ENCODE measurements at regions not wholly inside any gene's neighbourhood (a gene's known extent, or its start where the extent isn't known, plus 50 kb on each side); places are given as distances from the start of the nearest gene placed in this dataset.

DNA sequence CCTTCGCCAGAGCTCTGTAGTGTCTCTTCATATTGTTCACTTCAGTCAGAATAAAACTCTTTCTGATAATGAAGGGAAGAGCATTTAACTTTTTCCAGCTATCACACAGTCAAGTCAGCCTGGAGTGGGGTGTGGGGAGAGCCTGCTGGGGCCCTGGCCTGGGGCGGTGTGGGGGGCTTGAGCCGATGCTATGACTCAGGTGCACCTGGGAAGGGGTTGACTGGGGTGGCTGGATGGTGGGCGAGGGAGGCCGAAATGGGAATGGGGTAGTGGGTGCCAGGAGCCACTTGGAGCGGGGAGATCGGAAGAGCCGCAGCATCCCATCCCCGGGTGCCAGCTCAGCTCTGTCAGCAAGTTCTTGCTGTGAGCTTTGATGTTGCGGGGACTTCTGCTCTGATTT is 100.9 kb downstream of the NXPE2 start:
- H3K4me1 ChIP-seq (ENCODE audit: low read length), result peaks cover 13% of the 10 kb centered on the region

DNA sequence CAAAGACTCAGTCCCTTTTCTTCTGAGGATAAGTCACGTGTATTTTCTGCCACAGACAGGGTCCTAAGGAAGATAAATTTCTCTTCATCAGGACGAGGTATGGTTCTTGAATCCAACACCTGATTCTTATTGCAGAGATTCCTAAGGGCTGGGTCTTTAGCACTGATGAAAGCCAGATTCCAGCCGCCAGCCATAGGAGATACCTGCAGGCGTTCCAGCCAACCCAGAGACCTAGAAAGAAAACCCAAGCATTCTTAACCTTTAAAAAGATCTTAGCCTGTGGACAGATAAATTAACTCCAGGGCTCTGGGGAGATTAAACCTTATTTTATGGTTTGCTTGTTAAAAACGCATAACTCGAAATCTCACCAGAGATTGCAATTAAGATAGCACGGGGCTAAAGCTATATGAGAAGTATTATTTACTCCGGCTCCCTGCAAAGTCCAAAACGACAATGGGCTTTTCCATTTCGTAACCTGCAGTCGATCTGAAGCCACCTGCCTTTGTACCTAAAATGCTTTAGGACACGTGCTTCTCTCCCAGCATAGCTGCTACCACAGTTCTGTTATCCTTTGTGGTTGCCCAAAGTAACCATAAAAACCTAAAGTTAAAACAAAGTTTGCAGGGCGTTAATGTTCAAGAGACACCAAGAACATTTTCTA is 104.5 kb downstream of the NXPE2 start:
- Histone ChIP-seq H3K9ac (ENCODE audit: low read length) (no peak overlapping the region), H3K4me2 (ENCODE audit: low read length) (no peak overlapping the region), H3K79me2 (ENCODE audit: low read length) (no peaks in the 10 kb centered on the region), H3K27me3 (ENCODE audit: low read depth, low read length) (peaks cover 5% of the 10 kb centered on the region; the same call in 1 of the 2 replicates), H4K20me1 (ENCODE audit: insufficient read depth, low read length) (no peaks in the 10 kb centered on the region), H3K4me3 (ENCODE audit: low read length) (no peak overlapping the region), H3K27ac (ENCODE audit: low read length) (no peak overlapping the region), H3K4me1 (ENCODE audit: low read length) (peaks cover 5% of the 10 kb centered on the region; the same call in 1 of the 2 replicates), H3K9me3 (ENCODE audit: insufficient read depth, low read length) (no peaks in the 10 kb centered on the region), H3K36me3 (replicated peaks; ENCODE audit: low read depth, low read length) (no peaks in the 10 kb centered on the region), H2AFZ (ENCODE audit: low read depth, low read length) (no peak overlapping the region)
- TF ChIP-seq EZH2phosphoT487 (IDR thresholded peaks at IDR 0.05; ENCODE audit: low read depth), result no peak
- TF ChIP-seq, protein P1, sequence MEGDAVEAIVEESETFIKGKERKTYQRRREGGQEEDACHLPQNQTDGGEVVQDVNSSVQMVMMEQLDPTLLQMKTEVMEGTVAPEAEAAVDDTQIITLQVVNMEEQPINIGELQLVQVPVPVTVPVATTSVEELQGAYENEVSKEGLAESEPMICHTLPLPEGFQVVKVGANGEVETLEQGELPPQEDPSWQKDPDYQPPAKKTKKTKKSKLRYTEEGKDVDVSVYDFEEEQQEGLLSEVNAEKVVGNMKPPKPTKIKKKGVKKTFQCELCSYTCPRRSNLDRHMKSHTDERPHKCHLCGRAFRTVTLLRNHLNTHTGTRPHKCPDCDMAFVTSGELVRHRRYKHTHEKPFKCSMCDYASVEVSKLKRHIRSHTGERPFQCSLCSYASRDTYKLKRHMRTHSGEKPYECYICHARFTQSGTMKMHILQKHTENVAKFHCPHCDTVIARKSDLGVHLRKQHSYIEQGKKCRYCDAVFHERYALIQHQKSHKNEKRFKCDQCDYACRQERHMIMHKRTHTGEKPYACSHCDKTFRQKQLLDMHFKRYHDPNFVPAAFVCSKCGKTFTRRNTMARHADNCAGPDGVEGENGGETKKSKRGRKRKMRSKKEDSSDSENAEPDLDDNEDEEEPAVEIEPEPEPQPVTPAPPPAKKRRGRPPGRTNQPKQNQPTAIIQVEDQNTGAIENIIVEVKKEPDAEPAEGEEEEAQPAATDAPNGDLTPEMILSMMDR (IDR thresholded peaks at IDR 0.05; ENCODE audit: low read depth, low read length), result no peak

More for the DNA sequence above, 100.9 kb downstream of the NXPE2 start:
- H3K9me3 ChIP-seq (ENCODE audit: insufficient read depth, low read length), result no peaks in the 10 kb centered on the region
- no peaks in the 10 kb centered on the region for H3K79me2 ChIP-seq (ENCODE audit: low read length)
- peaks cover 16% of the 10 kb centered on the region for H3K27me3 ChIP-seq (ENCODE audit: low read depth, low read length)
- no peak overlapping the region for H3K4me2 ChIP-seq (ENCODE audit: low read length)
- H3K9ac ChIP-seq (ENCODE audit: low read length), result no peak overlapping the region
- H3K27ac ChIP-seq (ENCODE audit: low read length), result no peak overlapping the region
- no peak overlapping the region for H3K4me3 ChIP-seq (ENCODE audit: low read length)
- TF ChIP-seq, protein P1 (IDR thresholded peaks at IDR 0.05; ENCODE audit: low read depth, low read length), result no peak
- no peak for TF ChIP-seq EZH2phosphoT487 (IDR thresholded peaks at IDR 0.05; ENCODE audit: low read depth)
- no peaks in the 10 kb centered on the region for H4K20me1 ChIP-seq (ENCODE audit: insufficient read depth, low read length)
- H2AFZ ChIP-seq (ENCODE audit: low read depth, low read length), result no peak overlapping the region
- H3K36me3 ChIP-seq (replicated peaks; ENCODE audit: low read depth, low read length), result no peaks in the 10 kb centered on the region

DNA sequence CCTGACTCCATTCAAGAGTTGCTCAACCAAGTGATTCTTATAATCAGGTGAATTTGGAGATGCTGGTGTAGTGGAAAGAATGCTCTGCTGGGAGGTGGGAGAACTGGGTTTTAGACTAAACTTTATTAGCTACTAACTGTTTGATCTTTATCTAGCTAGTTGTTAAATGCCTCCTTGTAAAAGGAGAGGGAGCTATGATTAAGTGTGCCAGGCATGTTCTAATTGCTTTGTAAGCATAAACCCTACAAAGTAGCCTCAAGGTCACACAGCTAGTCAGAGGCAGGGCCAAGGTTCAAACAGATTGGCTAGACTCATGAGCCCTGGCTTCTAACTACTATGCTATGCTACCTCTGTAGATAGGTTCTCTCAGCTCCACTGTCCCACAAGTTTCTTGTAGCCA is 105.5 kb downstream of the NXPE2 start:
- TF ChIP-seq EZH2phosphoT487 (IDR thresholded peaks at IDR 0.05; ENCODE audit: low read depth), result no peak
- TF ChIP-seq, protein P1 (IDR thresholded peaks at IDR 0.05; ENCODE audit: low read depth, low read length), result no peak
- H2AFZ ChIP-seq (ENCODE audit: low read depth, low read length), result no peak overlapping the region
- no peak overlapping the region for H3K27ac ChIP-seq (ENCODE audit: low read length)
- H3K36me3 ChIP-seq (replicated peaks; ENCODE audit: low read depth, low read length), result no peaks in the 10 kb centered on the region
- H3K9me3 ChIP-seq (ENCODE audit: insufficient read depth, low read length), result no peaks in the 10 kb centered on the region
- no peak overlapping the region for H3K4me3 ChIP-seq (ENCODE audit: low read length)
- H4K20me1 ChIP-seq (ENCODE audit: insufficient read depth, low read length), result no peaks in the 10 kb centered on the region
- no peak overlapping the region for H3K4me2 ChIP-seq (ENCODE audit: low read length)
- H3K27me3 ChIP-seq (ENCODE audit: low read depth, low read length), result peaks cover 7% of the 10 kb centered on the region; the same call in 1 of the 2 replicates
- H3K4me1 ChIP-seq (ENCODE audit: low read length), result peaks cover 5% of the 10 kb centered on the region; the same call in 1 of the 2 replicates
- no peak overlapping the region for H3K9ac ChIP-seq (ENCODE audit: low read length)
- H3K79me2 ChIP-seq (ENCODE audit: low read length), result no peaks in the 10 kb centered on the region

DNA sequence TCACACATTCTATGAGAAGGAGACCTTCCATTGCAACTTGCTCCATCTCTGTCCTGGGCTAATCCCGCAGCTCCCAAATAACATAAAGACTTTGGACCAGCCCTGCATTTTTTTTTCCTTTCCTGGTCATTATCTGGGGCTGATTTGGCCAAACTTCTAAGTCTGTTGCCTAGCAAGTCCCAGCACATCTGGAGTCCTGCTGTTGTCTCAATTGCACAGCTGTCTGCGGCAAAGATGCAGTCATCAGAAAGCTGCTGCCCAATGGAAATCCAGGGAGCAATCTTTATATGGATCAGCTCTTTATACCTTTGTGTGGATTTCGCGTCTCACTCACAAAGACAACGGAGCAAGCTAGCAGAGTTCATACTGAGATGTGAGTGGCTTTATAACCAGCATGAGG is 105.9 kb downstream of the NXPE2 start:
- Histone ChIP-seq H3K9ac (ENCODE audit: low read length) (no peak overlapping the region), H3K27ac (ENCODE audit: low read length) (no peak overlapping the region), H4K20me1 (ENCODE audit: insufficient read depth, low read length) (no peaks in the 10 kb centered on the region), H3K4me2 (ENCODE audit: low read length) (no peak overlapping the region), H3K4me1 (ENCODE audit: low read length) (peaks cover 5% of the 10 kb centered on the region; the same call in 1 of the 2 replicates), H3K27me3 (ENCODE audit: low read depth, low read length) (peaks cover 7% of the 10 kb centered on the region; the same call in 1 of the 2 replicates), H3K4me3 (ENCODE audit: low read length) (no peak overlapping the region), H3K79me2 (ENCODE audit: low read length) (no peaks in the 10 kb centered on the region), H2AFZ (ENCODE audit: low read depth, low read length) (no peak overlapping the region), H3K36me3 (replicated peaks; ENCODE audit: low read depth, low read length) (no peaks in the 10 kb centered on the region), H3K9me3 (ENCODE audit: insufficient read depth, low read length) (no peaks in the 10 kb centered on the region)
- TF ChIP-seq, protein P1 (IDR thresholded peaks at IDR 0.05; ENCODE audit: low read depth, low read length), result no peak
- TF ChIP-seq EZH2phosphoT487 (IDR thresholded peaks at IDR 0.05; ENCODE audit: low read depth), result no peak
